ENCODE measurements at regions not wholly inside any gene's neighbourhood (a gene's known extent, or its start where the extent isn't known, plus 50 kb on each side); places are given as distances from the start of the nearest gene placed in this dataset.

DNA sequence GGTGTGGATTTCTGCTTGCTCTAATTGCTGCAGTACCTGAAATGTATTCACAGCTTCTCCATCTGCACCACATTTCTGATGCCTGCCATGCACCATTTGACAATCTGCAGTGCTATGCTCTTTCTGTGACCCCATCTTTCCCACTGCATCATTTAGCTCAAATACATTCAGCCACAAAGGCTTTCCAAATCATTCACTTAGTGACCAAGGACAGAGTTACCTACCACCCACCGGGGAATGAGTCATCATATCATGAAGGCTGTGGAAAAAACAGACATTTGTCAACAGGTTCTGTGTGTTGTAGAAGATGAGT is 465.5 kb upstream of the ATP2B1 start:
- Mint-ChIP-seq H3K4me3 (no peak overlapping the region), H3K4me1 (no peaks in the 10 kb centered on the region), H3K36me3 (ENCODE audit: insufficient read depth in 1 of 3, low read depth in 3 of 3) (no peaks in the 10 kb centered on the region), H3K9me3 (no peaks in the 10 kb centered on the region; a peak in 1 of 5 replicates), H3K27ac (no peak overlapping the region), H3K27me3 (ENCODE audit: low read depth) (no peaks in the 10 kb centered on the region)
- no peak overlapping the region for H3K9ac ChIP-seq (ENCODE audit: extremely low read depth, insufficient read length, low read length)
- no peak overlapping the region for H3K27ac ChIP-seq (ENCODE audit: insufficient read length, low read depth, low read length)
- no peak overlapping the region for H4K8ac ChIP-seq (replicated peaks; ENCODE audit: insufficient read length, low read depth, low read length)
- no peak overlapping the region for H4K5ac ChIP-seq (ENCODE audit: insufficient read length, low read depth, low read length)
- no peaks in the 10 kb centered on the region for H3K4me1 ChIP-seq (ENCODE audit: insufficient read depth, low read length)
- TF ChIP-seq, protein P1, sequence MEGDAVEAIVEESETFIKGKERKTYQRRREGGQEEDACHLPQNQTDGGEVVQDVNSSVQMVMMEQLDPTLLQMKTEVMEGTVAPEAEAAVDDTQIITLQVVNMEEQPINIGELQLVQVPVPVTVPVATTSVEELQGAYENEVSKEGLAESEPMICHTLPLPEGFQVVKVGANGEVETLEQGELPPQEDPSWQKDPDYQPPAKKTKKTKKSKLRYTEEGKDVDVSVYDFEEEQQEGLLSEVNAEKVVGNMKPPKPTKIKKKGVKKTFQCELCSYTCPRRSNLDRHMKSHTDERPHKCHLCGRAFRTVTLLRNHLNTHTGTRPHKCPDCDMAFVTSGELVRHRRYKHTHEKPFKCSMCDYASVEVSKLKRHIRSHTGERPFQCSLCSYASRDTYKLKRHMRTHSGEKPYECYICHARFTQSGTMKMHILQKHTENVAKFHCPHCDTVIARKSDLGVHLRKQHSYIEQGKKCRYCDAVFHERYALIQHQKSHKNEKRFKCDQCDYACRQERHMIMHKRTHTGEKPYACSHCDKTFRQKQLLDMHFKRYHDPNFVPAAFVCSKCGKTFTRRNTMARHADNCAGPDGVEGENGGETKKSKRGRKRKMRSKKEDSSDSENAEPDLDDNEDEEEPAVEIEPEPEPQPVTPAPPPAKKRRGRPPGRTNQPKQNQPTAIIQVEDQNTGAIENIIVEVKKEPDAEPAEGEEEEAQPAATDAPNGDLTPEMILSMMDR (conservative IDR thresholded peaks at IDR 0.05), result no peak
- no peaks in the 10 kb centered on the region for H4K20me1 ChIP-seq (ENCODE audit: control insufficient read depth, insufficient read depth, insufficient read length)
- DNase-seq, result no peak
- H3K14ac ChIP-seq (ENCODE audit: insufficient read depth, low read length), result no peak overlapping the region
- no peaks in the 10 kb centered on the region for H3K79me2 ChIP-seq (ENCODE audit: insufficient read depth, low read length)
- no peak overlapping the region for H2BK120ac ChIP-seq (ENCODE audit: low read depth, low read length, poor library complexity, severe bottlenecking)
- H3K56ac ChIP-seq (ENCODE audit: insufficient read length, low read depth, low read length), result no peak overlapping the region
- no peak overlapping the region for H3K18ac ChIP-seq (ENCODE audit: insufficient read length, low read depth, low read length)
- H2BK15ac ChIP-seq (ENCODE audit: low read depth, low read length), result no peak overlapping the region
- no peak overlapping the region for H2BK20ac ChIP-seq (ENCODE audit: low read depth, low read length, poor library complexity, severe bottlenecking)
- no peak overlapping the region for H3K4ac ChIP-seq (ENCODE audit: low read depth, low read length)
- no CpG with 5 or more reads among the region's 1 CpG for WGBS (ENCODE audit: extremely low coverage, insufficient read length, low lambda C conversion rate)
- no peaks in the 10 kb centered on the region for H3K9me3 ChIP-seq (ENCODE audit: control insufficient read depth, low read depth, low read length)
- H3T11ph ChIP-seq (ENCODE audit: low read length), result no peak overlapping the region
- no peak overlapping the region for H3K23ac ChIP-seq (ENCODE audit: insufficient read length, low read depth, low read length)
- no peak overlapping the region for H4K91ac ChIP-seq (ENCODE audit: insufficient read length, low read depth, low read length)
- H3K4me2 ChIP-seq (ENCODE audit: insufficient read depth, insufficient read length, low read length), result no peak overlapping the region
- H3K27me3 ChIP-seq (ENCODE audit: insufficient read depth, low read length), result no peaks in the 10 kb centered on the region
- no peaks in the 10 kb centered on the region for H3K79me1 ChIP-seq (ENCODE audit: insufficient read depth, low read depth, low read length, poor library complexity, severe bottlenecking)
- H2AFZ ChIP-seq (ENCODE audit: low read length), result no peak overlapping the region
- H2BK5ac ChIP-seq (ENCODE audit: insufficient read length, low read length), result no peak overlapping the region
- no peak overlapping the region for H2BK12ac ChIP-seq (ENCODE audit: insufficient read length, low read depth, low read length)
- H2AK5ac ChIP-seq (ENCODE audit: insufficient read length, low read length), result no peak overlapping the region
- H3K23me2 ChIP-seq (ENCODE audit: insufficient read length, low read depth, low read length, poor library complexity, severe bottlenecking), result no peaks in the 10 kb centered on the region

Data from H9 (cell line).